Fibroblast of pulmonary artery (primary cell): ENCODE measurements at regions not wholly inside any gene's neighbourhood (a gene's known extent, or its start where the extent isn't known, plus 50 kb on each side); places are given as distances from the start of the nearest gene placed in this dataset.

Source experiments
- DNase-seq: peaks from one replicate; pipeline ENCODE4 v3.0.0-alpha.2; 2010; ENCODE audit warnings: low read depth
- H3K4me3 ChIP-seq: replicated peaks from 2 replicates; pipeline ENCODE4 v1.5.1; 2011; ENCODE audit warnings: low read depth, mild to moderate bottlenecking, control low read depth, low read length, moderate library complexity
- TF ChIP-seq, protein P1 (sequence below): IDR thresholded peaks from 2 replicates; pipeline ENCODE4 v1.5.1; 2011; ENCODE audit warnings: mild to moderate bottlenecking, control low read depth, low read length, inconsistent platforms; ENCODE audit errors: missing control alignments

DNA sequence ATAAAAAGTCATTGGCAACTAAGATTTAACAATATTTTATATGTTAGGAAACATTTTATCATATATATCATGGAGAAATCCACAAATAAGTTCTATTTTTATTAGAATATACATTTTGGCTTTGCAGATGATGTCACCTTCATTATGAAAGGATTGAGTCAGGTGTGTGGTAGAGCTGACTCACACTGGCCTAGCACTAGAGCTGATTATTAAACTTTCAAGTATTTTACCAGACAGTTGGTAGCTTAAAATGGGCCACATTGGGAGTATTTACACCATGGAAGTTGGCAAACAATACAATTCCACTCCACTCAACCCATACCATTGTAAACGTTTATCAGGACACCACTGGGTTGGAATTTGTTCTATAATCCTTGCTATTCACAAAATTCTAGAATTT, 1036.6 kb downstream of the TRHDE start:
- DNase-seq = no peak
- no peak overlapping the region for H3K4me3 ChIP-seq
- TF ChIP-seq, protein P1, sequence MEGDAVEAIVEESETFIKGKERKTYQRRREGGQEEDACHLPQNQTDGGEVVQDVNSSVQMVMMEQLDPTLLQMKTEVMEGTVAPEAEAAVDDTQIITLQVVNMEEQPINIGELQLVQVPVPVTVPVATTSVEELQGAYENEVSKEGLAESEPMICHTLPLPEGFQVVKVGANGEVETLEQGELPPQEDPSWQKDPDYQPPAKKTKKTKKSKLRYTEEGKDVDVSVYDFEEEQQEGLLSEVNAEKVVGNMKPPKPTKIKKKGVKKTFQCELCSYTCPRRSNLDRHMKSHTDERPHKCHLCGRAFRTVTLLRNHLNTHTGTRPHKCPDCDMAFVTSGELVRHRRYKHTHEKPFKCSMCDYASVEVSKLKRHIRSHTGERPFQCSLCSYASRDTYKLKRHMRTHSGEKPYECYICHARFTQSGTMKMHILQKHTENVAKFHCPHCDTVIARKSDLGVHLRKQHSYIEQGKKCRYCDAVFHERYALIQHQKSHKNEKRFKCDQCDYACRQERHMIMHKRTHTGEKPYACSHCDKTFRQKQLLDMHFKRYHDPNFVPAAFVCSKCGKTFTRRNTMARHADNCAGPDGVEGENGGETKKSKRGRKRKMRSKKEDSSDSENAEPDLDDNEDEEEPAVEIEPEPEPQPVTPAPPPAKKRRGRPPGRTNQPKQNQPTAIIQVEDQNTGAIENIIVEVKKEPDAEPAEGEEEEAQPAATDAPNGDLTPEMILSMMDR = no peak

- TF ChIP-seq, protein P1 = no peak
- H3K4me3 ChIP-seq = no peak overlapping the region
- no peak for DNase-seq
Observed at GRCh38 chr12:73321319-73321718, 1049.1 kb downstream of the TRHDE start.

DNA sequence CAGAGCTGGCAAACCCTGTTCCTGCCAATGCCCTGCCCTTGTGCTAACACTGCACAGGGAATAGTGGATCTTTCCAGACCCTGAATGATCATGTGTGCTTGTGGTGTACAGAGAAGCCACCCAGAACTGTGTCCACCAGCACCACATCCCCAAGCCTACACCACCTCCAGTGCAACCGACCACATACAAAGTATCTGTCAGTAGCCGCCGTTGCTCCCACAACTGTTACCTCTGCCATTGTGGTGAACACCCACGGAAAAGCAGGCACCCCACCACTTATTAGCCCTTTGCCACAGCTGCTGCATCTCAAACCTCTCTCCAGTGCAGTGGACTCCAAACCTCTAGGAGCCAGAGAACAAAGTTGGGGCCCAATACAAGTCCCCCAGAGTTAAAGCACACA, 1049.6 kb downstream of the TRHDE start:
- TF ChIP-seq, protein P1 = no peak
- DNase-seq = no peak
- no peak overlapping the region for H3K4me3 ChIP-seq

GRCh38 chr12:73330584-73331351, 1058.6 kb downstream of the TRHDE start:
- TF ChIP-seq, protein P1 = no peak
- no peak overlapping the region for H3K4me3 ChIP-seq
- no peak for DNase-seq

DNA sequence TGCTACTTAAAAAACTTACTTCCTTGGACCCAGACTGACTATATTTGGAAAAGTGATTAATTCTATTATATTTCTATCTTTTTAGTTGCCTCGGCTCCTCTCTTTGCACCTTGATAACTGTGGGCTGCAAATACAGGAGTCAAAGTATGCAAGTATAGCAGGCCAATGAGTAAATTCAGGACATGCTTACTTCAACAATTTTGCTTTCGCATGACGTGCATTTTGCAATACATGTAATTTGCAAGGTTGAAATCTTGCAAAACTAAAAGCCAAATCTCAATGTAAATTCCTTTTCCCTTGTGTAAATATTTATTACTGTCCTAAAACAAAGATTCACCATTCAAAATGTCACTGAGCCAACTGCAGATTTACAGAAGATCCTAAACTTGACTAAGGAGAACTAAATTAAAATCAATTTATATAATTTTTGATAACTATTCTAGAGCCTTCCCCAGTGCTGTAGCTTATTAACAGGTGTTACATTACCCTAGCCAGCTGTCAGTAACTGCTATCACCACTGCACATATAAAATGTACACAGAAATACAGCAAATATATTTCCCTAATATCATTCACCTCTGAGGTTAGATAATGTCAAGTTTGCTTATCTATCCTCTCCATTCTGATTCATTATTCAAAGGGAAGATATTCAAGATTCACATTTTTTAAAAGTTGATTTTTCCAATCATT, 1069.5 kb downstream of the TRHDE start:
- no peak for DNase-seq
- TF ChIP-seq, protein P1 = no peak
- no peak overlapping the region for H3K4me3 ChIP-seq

DNA sequence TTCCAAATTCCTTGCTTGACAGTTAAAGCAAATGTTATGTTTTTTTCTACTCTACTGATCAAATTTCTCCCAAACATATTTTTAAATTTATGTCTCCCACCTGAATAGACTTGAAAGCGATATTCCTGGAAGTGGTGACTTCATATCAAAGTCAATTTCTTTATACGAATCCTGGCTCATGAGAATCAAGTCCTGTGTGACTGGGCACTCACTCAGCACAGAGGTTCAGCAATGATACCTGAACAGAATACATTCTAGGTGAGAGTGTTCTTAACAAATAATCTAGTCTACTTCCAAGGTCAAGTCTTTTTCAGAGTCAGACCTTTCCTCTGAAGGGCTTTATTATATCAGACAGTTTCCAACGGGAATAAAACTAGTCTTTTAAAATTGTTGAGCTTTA, 1070.6 kb downstream of the TRHDE start:
- DNase-seq = no peak
- H3K4me3 ChIP-seq = no peak overlapping the region
- TF ChIP-seq, protein P1 = no peak

DNA sequence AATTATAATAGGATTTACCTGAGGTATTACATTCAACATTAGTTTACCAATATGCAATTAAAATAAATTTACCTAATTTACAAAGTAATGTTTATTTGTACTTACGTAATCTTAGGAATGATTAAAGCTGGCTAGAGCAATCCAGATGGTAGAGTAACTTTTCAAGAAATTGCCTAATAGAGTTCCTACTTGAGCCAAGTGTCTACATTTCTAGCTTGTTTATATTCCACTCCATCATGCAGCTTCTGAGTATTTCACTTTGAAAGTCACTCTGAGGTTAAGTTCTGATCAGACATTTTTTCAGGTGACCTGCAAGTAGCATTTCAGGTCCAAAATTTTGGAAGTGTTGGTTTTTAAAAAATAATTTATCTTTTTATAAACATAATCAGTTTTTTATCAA, 1080.7 kb downstream of the TRHDE start:
- no peak for DNase-seq
- H3K4me3 ChIP-seq = no peak overlapping the region
- TF ChIP-seq, protein P1 = no peak
